ENCODE measurements at regions not wholly inside any gene's neighbourhood (a gene's known extent, or its start where the extent isn't known, plus 50 kb on each side); places are given as distances from the start of the nearest gene placed in this dataset.

DNA sequence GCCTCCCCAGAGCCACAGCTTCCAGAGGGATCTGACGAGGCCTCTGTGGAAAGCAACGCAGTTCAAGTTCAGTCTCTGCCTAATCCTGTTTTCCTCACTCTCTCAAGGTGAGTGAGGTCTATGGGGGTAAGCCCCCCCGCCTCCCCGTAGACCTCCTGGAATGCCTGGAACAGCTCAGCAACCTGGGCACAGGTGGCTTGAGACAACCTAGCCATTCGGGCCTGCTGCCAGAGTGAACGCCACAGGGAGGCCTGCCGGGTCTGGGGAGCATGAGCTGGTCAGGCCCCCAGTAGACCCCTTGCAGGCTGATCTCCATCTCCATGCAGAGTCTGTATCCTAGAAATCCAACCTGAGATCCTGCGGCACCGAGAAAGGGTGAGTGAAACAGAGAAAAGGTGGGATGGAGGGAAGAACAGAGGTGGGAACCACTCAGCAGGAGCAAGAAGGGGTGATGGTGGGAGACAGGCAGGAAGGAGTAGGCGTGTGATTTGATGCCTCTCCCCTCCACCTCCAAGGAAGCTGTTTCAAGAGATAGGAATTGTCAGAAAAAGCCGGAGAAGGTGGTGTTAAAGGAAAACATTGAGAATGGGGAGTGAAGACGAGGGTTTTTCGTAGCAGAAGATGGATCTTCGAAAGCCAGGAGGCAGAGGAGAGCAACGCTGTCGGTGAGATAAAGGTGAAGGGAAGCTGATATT is 123.1 kb upstream of the PRMT8 start:
- H3K4me1 ChIP-seq, result peaks cover 11% of the 10 kb centered on the region
- peaks cover 64% of the 10 kb centered on the region for H3K27me3 ChIP-seq (ENCODE audit: low read depth)
- no peaks in the 10 kb centered on the region for H3K9me3 ChIP-seq (replicated peaks)
- TF ChIP-seq, protein P1, sequence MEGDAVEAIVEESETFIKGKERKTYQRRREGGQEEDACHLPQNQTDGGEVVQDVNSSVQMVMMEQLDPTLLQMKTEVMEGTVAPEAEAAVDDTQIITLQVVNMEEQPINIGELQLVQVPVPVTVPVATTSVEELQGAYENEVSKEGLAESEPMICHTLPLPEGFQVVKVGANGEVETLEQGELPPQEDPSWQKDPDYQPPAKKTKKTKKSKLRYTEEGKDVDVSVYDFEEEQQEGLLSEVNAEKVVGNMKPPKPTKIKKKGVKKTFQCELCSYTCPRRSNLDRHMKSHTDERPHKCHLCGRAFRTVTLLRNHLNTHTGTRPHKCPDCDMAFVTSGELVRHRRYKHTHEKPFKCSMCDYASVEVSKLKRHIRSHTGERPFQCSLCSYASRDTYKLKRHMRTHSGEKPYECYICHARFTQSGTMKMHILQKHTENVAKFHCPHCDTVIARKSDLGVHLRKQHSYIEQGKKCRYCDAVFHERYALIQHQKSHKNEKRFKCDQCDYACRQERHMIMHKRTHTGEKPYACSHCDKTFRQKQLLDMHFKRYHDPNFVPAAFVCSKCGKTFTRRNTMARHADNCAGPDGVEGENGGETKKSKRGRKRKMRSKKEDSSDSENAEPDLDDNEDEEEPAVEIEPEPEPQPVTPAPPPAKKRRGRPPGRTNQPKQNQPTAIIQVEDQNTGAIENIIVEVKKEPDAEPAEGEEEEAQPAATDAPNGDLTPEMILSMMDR (IDR thresholded peaks at IDR 0.05; ENCODE audit: borderline replicate concordance), result no peak
- H3K4me3 ChIP-seq, result no peak overlapping the region
- H3K27ac ChIP-seq (replicated peaks), result no peak overlapping the region
- H3K36me3 ChIP-seq, result no peaks in the 10 kb centered on the region
- no peak for DNase-seq
- intact Hi-C loops (cut with micrococcal nuclease), result no loop called here

DNA sequence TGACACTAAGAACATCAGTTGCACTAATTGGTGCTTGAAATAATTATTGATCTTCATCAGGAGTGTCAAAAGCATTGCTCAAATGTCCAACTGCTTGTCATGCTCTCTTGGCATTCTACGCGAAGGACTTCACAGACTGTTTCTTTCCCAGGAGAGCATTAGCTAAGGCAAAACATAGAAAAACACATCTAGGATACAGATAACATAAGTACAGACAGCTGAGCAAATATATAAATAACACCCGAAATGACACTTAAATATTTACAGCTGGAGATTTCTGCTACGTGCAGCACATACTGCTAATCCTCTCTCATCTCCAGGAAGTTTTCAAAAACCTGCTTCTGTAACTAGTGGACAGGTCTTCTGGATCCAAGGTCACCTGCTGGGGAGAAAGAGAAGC is 120.0 kb upstream of the PRMT8 start:
- Histone ChIP-seq H3K9me3 (replicated peaks) (no peaks in the 10 kb centered on the region), H3K36me3 (no peaks in the 10 kb centered on the region), H3K27me3 (ENCODE audit: low read depth) (peaks cover 33% of the 10 kb centered on the region), H3K27ac (replicated peaks) (no peak overlapping the region), H3K4me3 (no peak overlapping the region), H3K4me1 (peaks cover 3% of the 10 kb centered on the region)
- TF ChIP-seq, protein P1 (IDR thresholded peaks at IDR 0.05; ENCODE audit: borderline replicate concordance), result no peak
- intact Hi-C loops (cut with micrococcal nuclease), result no loop called here
- DNase-seq, result no peak

DNA sequence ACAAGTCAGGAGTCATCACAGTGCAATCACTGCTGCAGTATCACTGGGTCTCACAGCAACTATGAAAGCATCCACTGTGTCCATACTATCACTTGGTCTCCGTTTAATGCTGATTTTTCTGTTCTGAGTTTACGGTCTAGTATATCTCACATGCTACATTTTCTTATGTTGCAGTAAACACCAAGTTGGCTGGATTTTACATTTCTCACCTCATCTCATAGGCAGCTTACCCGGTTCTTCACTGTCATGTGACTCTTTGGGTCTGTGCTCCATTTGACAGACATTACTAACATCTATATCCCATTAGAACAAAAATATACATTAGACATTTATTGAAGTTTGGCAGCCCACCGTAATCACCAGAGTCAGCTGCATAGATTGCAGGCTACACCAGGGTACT is 115.7 kb upstream of the PRMT8 start:
- no peak overlapping the region for H3K4me3 ChIP-seq
- H3K4me1 ChIP-seq, result peaks cover 3% of the 10 kb centered on the region
- intact Hi-C loops (cut with micrococcal nuclease), result no loop called here
- H3K9me3 ChIP-seq (replicated peaks), result no peaks in the 10 kb centered on the region
- H3K27ac ChIP-seq (replicated peaks), result no peak overlapping the region
- no peak for DNase-seq
- peaks cover 14% of the 10 kb centered on the region for H3K27me3 ChIP-seq (ENCODE audit: low read depth)
- TF ChIP-seq, protein P1 (IDR thresholded peaks at IDR 0.05; ENCODE audit: borderline replicate concordance), result no peak
- no peaks in the 10 kb centered on the region for H3K36me3 ChIP-seq

DNA sequence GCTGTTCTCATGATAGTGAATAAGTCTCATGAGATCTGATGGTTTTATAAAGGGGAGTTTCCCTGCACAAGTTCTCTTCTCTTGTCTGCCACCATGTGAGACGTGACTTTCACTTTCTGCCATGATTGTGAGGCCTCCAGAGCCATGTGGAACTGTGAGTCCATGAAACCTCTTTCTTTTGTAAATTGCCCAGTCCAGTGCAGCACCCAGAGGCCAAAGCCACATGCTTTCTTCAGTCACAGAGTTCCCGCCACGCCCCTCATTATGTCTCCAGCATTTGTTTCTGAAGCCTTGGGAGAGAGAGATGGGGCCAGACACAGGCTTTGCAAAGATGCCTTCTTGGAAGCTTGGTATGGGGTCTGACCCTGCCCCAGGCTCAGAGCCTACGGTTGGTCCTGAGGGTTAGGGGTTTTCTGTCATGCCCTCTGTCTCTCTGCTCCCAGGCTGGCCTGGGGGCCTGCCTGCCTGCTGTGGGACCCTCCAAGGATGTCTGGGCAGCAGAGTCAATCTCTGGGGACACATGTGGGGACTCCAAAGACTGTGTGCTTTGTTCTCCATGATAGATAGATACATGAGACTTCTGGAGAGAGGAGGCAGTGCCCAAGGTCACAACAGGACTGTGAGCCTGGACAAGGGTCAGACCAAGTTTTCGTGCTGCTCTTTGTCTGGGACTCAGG is 114.1 kb upstream of the PRMT8 start:
- DNase-seq, result no peak
- intact Hi-C loops (cut with micrococcal nuclease), result no loop called here
- Histone ChIP-seq H3K27me3 (ENCODE audit: low read depth) (peaks cover 4% of the 10 kb centered on the region), H3K36me3 (no peaks in the 10 kb centered on the region), H3K9me3 (replicated peaks) (no peaks in the 10 kb centered on the region), H3K4me3 (no peak overlapping the region), H3K27ac (replicated peaks) (no peak overlapping the region), H3K4me1 (peaks cover 16% of the 10 kb centered on the region)
- TF ChIP-seq, protein P1 (IDR thresholded peaks at IDR 0.05; ENCODE audit: borderline replicate concordance), result no peak

DNA sequence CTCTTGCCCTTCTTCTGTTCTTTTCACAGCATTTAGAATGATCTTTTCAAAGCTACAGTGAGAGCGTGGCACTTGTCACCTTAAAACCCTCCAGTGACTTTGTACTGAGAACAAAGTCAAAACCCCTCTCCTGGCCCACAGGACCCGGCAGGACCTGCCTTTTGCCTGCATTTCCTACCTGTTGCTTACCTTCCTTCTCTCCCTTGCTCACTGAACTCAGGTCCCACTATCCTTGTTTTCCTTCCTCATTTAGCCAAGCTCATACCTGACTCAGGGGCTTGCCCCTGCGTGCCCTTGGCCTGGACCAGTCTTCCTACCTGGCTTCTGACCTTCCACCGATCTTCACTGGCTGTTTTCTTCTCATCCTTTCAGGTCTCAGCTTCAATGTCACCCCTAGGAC is 112.3 kb upstream of the PRMT8 start:
- DNase-seq, result no peak
- Histone ChIP-seq H3K27ac (replicated peaks) (no peak overlapping the region), H3K36me3 (no peaks in the 10 kb centered on the region), H3K27me3 (ENCODE audit: low read depth) (no peaks in the 10 kb centered on the region), H3K9me3 (replicated peaks) (no peaks in the 10 kb centered on the region), H3K4me1 (peaks cover 16% of the 10 kb centered on the region), H3K4me3 (no peak overlapping the region)
- TF ChIP-seq, protein P1 (IDR thresholded peaks at IDR 0.05; ENCODE audit: borderline replicate concordance), result no peak
- intact Hi-C loops (cut with micrococcal nuclease), result no loop called here
